Neural cell (in vitro differentiated cells): ENCODE measurements at regions not wholly inside any gene's neighbourhood (a gene's known extent, or its start where the extent isn't known, plus 50 kb on each side); places are given as distances from the start of the nearest gene placed in this dataset.

Experiments used
- EP300 ChIP-seq: fragments of 450-650 bp; conservative IDR thresholded peaks from 2 replicates; pipeline ENCODE4 v1.6.1; 2014; ENCODE audit warnings: antibody characterized with exemption, mild to moderate bottlenecking, moderate library complexity; ENCODE audit not compliant: poor library complexity, severe bottlenecking
- EZH2 ChIP-seq: fragments of 200-600, 300-800 bp; shearing (Covaris generic), sonication (generic); IDR thresholded peaks from 2 replicates; pipeline ENCODE4 v1.6.1; 2014; ENCODE audit warnings: antibody characterized with exemption, low read length, borderline replicate concordance, mild to moderate bottlenecking; ENCODE audit not compliant: insufficient read depth, poor library complexity, severe bottlenecking
- MXI1 ChIP-seq: fragments of 450-650 bp; conservative IDR thresholded peaks from 2 replicates; pipeline ENCODE4 v1.6.1; 2014; ENCODE audit warnings: antibody characterized with exemption, mild to moderate bottlenecking; ENCODE audit not compliant: poor library complexity, severe bottlenecking
- TF ChIP-seq, protein P1 (sequence below): fragments of 450-650 bp; IDR thresholded peaks from 2 replicates; pipeline ENCODE4 v1.5.1; 2014; ENCODE audit warnings: antibody characterized with exemption, mild to moderate bottlenecking, moderate library complexity; ENCODE audit not compliant: poor library complexity, severe bottlenecking

- TF ChIP-seq EZH2 = no peak
- TF ChIP-seq, protein P1, sequence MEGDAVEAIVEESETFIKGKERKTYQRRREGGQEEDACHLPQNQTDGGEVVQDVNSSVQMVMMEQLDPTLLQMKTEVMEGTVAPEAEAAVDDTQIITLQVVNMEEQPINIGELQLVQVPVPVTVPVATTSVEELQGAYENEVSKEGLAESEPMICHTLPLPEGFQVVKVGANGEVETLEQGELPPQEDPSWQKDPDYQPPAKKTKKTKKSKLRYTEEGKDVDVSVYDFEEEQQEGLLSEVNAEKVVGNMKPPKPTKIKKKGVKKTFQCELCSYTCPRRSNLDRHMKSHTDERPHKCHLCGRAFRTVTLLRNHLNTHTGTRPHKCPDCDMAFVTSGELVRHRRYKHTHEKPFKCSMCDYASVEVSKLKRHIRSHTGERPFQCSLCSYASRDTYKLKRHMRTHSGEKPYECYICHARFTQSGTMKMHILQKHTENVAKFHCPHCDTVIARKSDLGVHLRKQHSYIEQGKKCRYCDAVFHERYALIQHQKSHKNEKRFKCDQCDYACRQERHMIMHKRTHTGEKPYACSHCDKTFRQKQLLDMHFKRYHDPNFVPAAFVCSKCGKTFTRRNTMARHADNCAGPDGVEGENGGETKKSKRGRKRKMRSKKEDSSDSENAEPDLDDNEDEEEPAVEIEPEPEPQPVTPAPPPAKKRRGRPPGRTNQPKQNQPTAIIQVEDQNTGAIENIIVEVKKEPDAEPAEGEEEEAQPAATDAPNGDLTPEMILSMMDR = no peak
- no peak for TF ChIP-seq EP300
- no peak for TF ChIP-seq MXI1
Measured at GRCh38 chr4:181960384-181960783, 282.8 kb upstream of the TENM3 start.
